Activated CD8-positive, alpha-beta memory T cell treated with anti-CD3 and anti-CD28 coated beads for 36 hours (primary cell): ENCODE measurements at regions not wholly inside any gene's neighbourhood (a gene's known extent, or its start where the extent isn't known, plus 50 kb on each side); places are given as distances from the start of the nearest gene placed in this dataset.

ENCODE experiments used
- CTCF ChIA-PET: fragments of 350-600 bp; sonication (Branson Sonifier 250); formaldehyde crosslinking; loops from one replicate; lab custom pipeline; 2021; ENCODE audit warnings: antibody characterized with exemption; lab: Charles Lee
- POLR2A ChIA-PET: fragments of 350-600 bp; sonication (Branson Sonifier 250); formaldehyde crosslinking; loops from one replicate; lab custom pipeline; 2021; ENCODE audit warnings: antibody characterized with exemption; lab: Charles Lee

- POLR2A ChIA-PET: no interaction called here
- CTCF ChIA-PET: no interaction called here
Measured at GRCh38 chr1:193431265-193431977, 245.0 kb upstream of the B3GALT2 start.

- ChIA-PET POLR2A (no interaction called here), CTCF (no interaction called here)
Measured at GRCh38 chr1:193427524-193427923, 241.1 kb upstream of the B3GALT2 start.

GRCh38 chr1:193426061-193426460 lies 239.6 kb upstream of the B3GALT2 start:
- CTCF ChIA-PET: no interaction called here
- POLR2A ChIA-PET: no interaction called here

- CTCF ChIA-PET: no interaction called here
- POLR2A ChIA-PET: no interaction called here
Measured at GRCh38 chr1:193421487-193421886, 235.1 kb upstream of the B3GALT2 start.

- ChIA-PET CTCF (no interaction called here), POLR2A (no interaction called here)
Measured at GRCh38 chr1:193419295-193419694, 232.9 kb upstream of the B3GALT2 start.

- CTCF ChIA-PET: no interaction called here
- POLR2A ChIA-PET: no interaction called here
Measured at GRCh38 chr1:193418745-193419058, 232.3 kb upstream of the B3GALT2 start.

- CTCF ChIA-PET: no interaction called here
- POLR2A ChIA-PET: no interaction called here
Measured at GRCh38 chr1:193417945-193418744, 231.7 kb upstream of the B3GALT2 start.

GRCh38 chr1:193417403-193417802 lies 231.0 kb upstream of the B3GALT2 start:
- CTCF ChIA-PET: interaction anchor here (0.9 kb wide), 1 partner anchor 10 kb away, joined by 5 read pairs; no protein-coding TSS in a partner anchor
- POLR2A ChIA-PET: no interaction called here

GRCh38 chr1:193416226-193417024 lies 230.0 kb upstream of the B3GALT2 start:
- ChIA-PET CTCF (interaction anchor here (0.9 kb wide), 1 partner anchor 9 kb away, joined by 5 read pairs; no protein-coding TSS in a partner anchor), POLR2A (no interaction called here)

- CTCF ChIA-PET: no interaction called here
- POLR2A ChIA-PET: no interaction called here
Measured at GRCh38 chr1:193415256-193415655, 228.8 kb upstream of the B3GALT2 start.

- ChIA-PET POLR2A (no interaction called here), CTCF (no interaction called here)
Measured at GRCh38 chr1:193413376-193413775, 227.0 kb upstream of the B3GALT2 start.

- ChIA-PET POLR2A (no interaction called here), CTCF (no interaction called here)
Measured at GRCh38 chr1:193412748-193413147, 226.3 kb upstream of the B3GALT2 start.

- CTCF ChIA-PET: no interaction called here
- POLR2A ChIA-PET: no interaction called here
Measured at GRCh38 chr1:193411714-193412113, 225.3 kb upstream of the B3GALT2 start.

GRCh38 chr1:193411215-193411614 lies 224.8 kb upstream of the B3GALT2 start:
- POLR2A ChIA-PET: no interaction called here
- CTCF ChIA-PET: no interaction called here

GRCh38 chr1:193408782-193409293 lies 222.4 kb upstream of the B3GALT2 start:
- ChIA-PET POLR2A (no interaction called here), CTCF (no interaction called here)

GRCh38 chr1:193406901-193407300 lies 220.5 kb upstream of the B3GALT2 start:
- CTCF ChIA-PET: no interaction called here

GRCh38 chr1:193404236-193404635 lies 217.8 kb upstream of the B3GALT2 start:
- ChIA-PET POLR2A (interaction anchor here (0.5 kb wide), 1 partner anchor 533 kb away, joined by 3 read pairs; no protein-coding TSS in a partner anchor), CTCF (no interaction called here)

More at GRCh38 chr1:193406901-193407300, 220.5 kb upstream of the B3GALT2 start:
- POLR2A ChIA-PET: no interaction called here

- ChIA-PET POLR2A (no interaction called here), CTCF (no interaction called here)
Measured at GRCh38 chr1:193402977-193403376, 216.6 kb upstream of the B3GALT2 start.

GRCh38 chr1:193402037-193402436 lies 215.6 kb upstream of the B3GALT2 start:
- ChIA-PET CTCF (no interaction called here), POLR2A (no interaction called here)

GRCh38 chr1:193394336-193394735 lies 207.9 kb upstream of the B3GALT2 start:
- CTCF ChIA-PET: no interaction called here
- POLR2A ChIA-PET: no interaction called here
